GM20000 (cell line): ENCODE measurements at regions not wholly inside any gene's neighbourhood (a gene's known extent, or its start where the extent isn't known, plus 50 kb on each side); places are given as distances from the start of the nearest gene placed in this dataset.

Source experiments
- DNase-seq: peaks from one replicate; pipeline ENCODE4 v3.0.0; 2012; ENCODE audit warnings: low spot score
- CTCF ChIP-seq: IDR thresholded peaks from 2 replicates; pipeline ENCODE4 v1.5.1; 2012; ENCODE audit warnings: mild to moderate bottlenecking, control low read depth; ENCODE audit errors: extremely low read depth, missing control alignments

DNA sequence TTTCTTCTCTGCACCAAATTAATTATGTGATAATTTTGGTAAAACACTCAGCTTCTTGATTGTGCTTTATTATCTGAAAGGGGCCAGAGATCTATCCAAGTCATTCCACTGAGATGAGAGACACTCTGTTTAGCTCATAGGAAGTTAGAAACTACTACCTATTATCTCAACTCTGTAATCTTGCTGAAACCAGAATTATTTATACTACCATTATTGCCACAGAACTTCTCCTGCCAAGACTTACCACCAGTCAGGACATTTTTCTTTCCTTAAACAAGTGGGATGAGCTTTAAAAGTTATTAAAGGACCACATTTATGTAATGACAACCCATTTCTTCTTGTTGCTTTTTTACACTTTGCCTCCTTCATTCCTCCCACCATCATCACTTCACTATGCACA, 855.6 kb upstream of the PIK3C3 start:
- DNase-seq, result no peak
- no peak for TF ChIP-seq CTCF

GRCh38 chr18:41096504-41096903, 858.5 kb upstream of the PIK3C3 start:
- DNase-seq, result no peak
- no peak for TF ChIP-seq CTCF

DNA sequence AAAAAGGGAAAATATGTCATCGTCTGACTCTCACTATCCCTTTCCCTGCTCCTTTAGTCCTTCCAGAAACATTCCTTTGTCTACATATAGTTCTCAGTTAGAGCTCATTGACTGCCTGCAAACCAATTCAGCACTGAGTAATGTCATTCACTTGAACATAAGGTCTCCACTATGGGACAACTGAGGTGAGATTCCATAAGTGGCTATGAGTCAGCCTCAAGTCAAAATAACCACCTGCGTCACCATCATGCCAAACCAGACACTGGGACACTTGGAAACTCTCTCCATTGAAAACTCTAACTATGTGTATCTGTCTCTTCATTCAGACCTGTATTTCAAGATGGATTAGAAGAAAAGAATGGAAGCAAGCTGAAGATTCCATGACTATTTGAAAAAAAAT, 878.0 kb upstream of the PIK3C3 start:
- no peak for TF ChIP-seq CTCF
- no peak for DNase-seq

DNA sequence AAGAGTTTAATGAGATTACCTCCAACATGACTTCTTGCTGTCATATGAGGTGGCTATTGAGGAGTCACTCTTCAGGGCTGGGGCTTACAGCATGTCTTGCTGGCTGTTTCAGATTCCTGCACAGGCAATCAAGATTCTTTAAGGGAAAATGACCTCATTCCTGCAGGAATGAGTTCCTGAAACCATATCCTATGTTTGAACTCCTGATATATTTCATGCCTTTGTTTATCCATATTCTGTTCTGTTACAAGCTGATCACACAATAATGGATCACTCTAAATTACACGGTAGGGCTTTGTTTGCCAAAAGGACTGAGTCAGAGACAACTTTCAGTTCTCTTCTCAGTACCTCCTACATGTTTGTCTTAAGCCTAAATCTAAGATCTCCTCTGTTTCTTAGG, 879.8 kb upstream of the PIK3C3 start:
- TF ChIP-seq CTCF, result no peak
- no peak for DNase-seq

- DNase-seq, result no peak
- no peak for TF ChIP-seq CTCF
Measured at GRCh38 chr18:41073372-41073954, 881.6 kb upstream of the PIK3C3 start.

DNA sequence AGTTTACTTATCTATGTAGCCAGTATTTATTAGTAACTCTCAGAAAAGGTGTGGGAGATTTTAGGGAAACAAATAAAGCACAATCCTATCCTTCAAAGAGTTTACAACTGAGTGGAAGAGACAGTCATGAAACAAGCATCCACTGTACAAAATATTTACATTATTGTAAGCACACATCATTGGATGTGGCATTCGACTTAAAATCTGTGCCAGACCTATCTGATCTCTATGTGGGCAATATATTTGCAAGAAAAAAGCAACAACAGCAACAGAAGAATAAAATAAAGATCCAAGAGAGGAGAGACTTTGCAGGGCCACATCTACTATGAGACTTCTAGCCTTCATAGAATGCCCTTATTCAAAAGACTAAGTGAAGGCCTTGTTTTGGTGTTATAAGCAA, 882.1 kb upstream of the PIK3C3 start:
- TF ChIP-seq CTCF, result no peak
- no peak for DNase-seq

GRCh38 chr18:41071826-41072225, 883.2 kb upstream of the PIK3C3 start:
- DNase-seq, result no peak
- TF ChIP-seq CTCF, result no peak
